AG20443 (cell line): ENCODE measurements at regions not wholly inside any gene's neighbourhood (a gene's known extent, or its start where the extent isn't known, plus 50 kb on each side); places are given as distances from the start of the nearest gene placed in this dataset.
"Not testable (repeated sequence)": the region's sequence is repeated elsewhere in the genome, so short reads cannot be mapped to it uniquely, and the experiment has no call there.

Experiments
- DNase-seq: peaks from one replicate; pipeline ENCODE4 v3.0.0; 2012; ENCODE audit warnings: low spot score, mixed read lengths

GRCh38 chr16:76976101-76976500 is 214.9 kb upstream of the MON1B start:
- no peak for DNase-seq

- no peak for DNase-seq
These were observed 214.2 kb upstream of the MON1B start for GRCh38 chr16:76976756-76977155.

- no peak for DNase-seq
These were observed 206.8 kb upstream of the MON1B start for GRCh38 chr16:76984196-76984595.

GRCh38 chr16:76985392-76986045 is 205.5 kb upstream of the MON1B start:
- no peak for DNase-seq

- DNase-seq, result no peak
These were observed 202.5 kb upstream of the MON1B start for GRCh38 chr16:76988526-76988925.

- DNase-seq, result no peak
These were observed 188.3 kb upstream of the MON1B start for GRCh38 chr16:77002644-77003043.

- DNase-seq, result no peak
These were observed 181.5 kb upstream of the MON1B start for GRCh38 chr16:77009453-77009852.

GRCh38 chr16:77014441-77014840 is 176.5 kb upstream of the MON1B start:
- DNase-seq, result no peak

GRCh38 chr16:77030600-77030999 is 160.4 kb upstream of the MON1B start:
- no peak for DNase-seq

GRCh38 chr16:77033516-77033915 is 157.5 kb upstream of the MON1B start:
- DNase-seq, result no peak

- no peak for DNase-seq
These were observed 155.6 kb upstream of the MON1B start for GRCh38 chr16:77035361-77035760.

GRCh38 chr16:77037696-77038347 is 153.2 kb upstream of the MON1B start:
- DNase-seq, result no peak

- no peak for DNase-seq
These were observed 149.5 kb upstream of the MON1B start for GRCh38 chr16:77041468-77041867.

- no peak for DNase-seq
These were observed 147.9 kb upstream of the MON1B start for GRCh38 chr16:77043076-77043475.

- DNase-seq, result no peak
These were observed 144.8 kb upstream of the MON1B start for GRCh38 chr16:77046206-77046605.

GRCh38 chr16:77048085-77048484 is 142.9 kb upstream of the MON1B start:
- no peak for DNase-seq

- DNase-seq, result no peak
These were observed 141.4 kb upstream of the MON1B start for GRCh38 chr16:77049577-77049976.

- DNase-seq, result not testable (repeated sequence)
These were observed 134.4 kb upstream of the MON1B start for GRCh38 chr16:77056597-77056996.

- no peak for DNase-seq
These were observed 133.7 kb upstream of the MON1B start for GRCh38 chr16:77057161-77057774.

GRCh38 chr16:77059446-77059845 is 131.5 kb upstream of the MON1B start:
- DNase-seq, result no peak

GRCh38 chr16:77060614-77061013 is 130.4 kb upstream of the MON1B start:
- DNase-seq, result no peak

GRCh38 chr16:77062878-77063675 is 127.9 kb upstream of the MON1B start:
- DNase-seq, result no peak

- no peak for DNase-seq
These were observed 127.3 kb upstream of the MON1B start for GRCh38 chr16:77063676-77064016.
